Mesenchymal stem cell (in vitro differentiated cells and primary cell): ENCODE measurements at regions not wholly inside any gene's neighbourhood (a gene's known extent, or its start where the extent isn't known, plus 50 kb on each side); places are given as distances from the start of the nearest gene placed in this dataset.
"Not testable (repeated sequence)": the region's sequence is repeated elsewhere in the genome, so short reads cannot be mapped to it uniquely, and the experiment has no call there.

Experiments used
- DNase-seq: peaks from one replicate; pipeline ENCODE4 v3.0.0-alpha.2; 2013
- H2AFZ ChIP-seq: one replicate; pipeline ENCODE4 v1.6.1; 2013; ENCODE audit warnings: low read depth, mild to moderate bottlenecking, control low read depth, inconsistent platforms, low read length, moderate library complexity
- H2AK5ac ChIP-seq: 2 replicates; pipeline ENCODE4 v1.6.1; 2013; ENCODE audit warnings: low read length, moderate library complexity, mild to moderate bottlenecking, inconsistent platforms; ENCODE audit not compliant: severe bottlenecking
- H2BK120ac ChIP-seq: one replicate; pipeline ENCODE4 v1.6.1; 2013; ENCODE audit warnings: low read depth, mild to moderate bottlenecking, inconsistent platforms, low read length, moderate library complexity
- H2BK12ac ChIP-seq, 2 experiments: one replicate each; pipeline ENCODE4 v1.6.1; 2013; ENCODE audit warnings: inconsistent platforms in 2 of 2, low read length in 2 of 2, mild to moderate bottlenecking in 2 of 2, moderate library complexity in 2 of 2, control low read depth in 1 of 2
- H2BK15ac ChIP-seq: one replicate; pipeline ENCODE4 v1.6.1; 2013; ENCODE audit warnings: mild to moderate bottlenecking, low read depth, inconsistent platforms; ENCODE audit not compliant: poor library complexity, severe bottlenecking
- H2BK5ac ChIP-seq: 2 replicates; pipeline ENCODE4 v1.6.1; 2013; ENCODE audit warnings: low read depth, mild to moderate bottlenecking, low read length, control low read depth, inconsistent platforms; ENCODE audit not compliant: poor library complexity, severe bottlenecking
- H3K14ac ChIP-seq, 2 experiments: one replicate each; pipeline ENCODE4 v1.6.1; 2013; ENCODE audit warnings: inconsistent platforms in 2 of 2, low read length in 2 of 2, control low read depth in 1 of 2, mild to moderate bottlenecking in 1 of 2, moderate library complexity in 1 of 2
- H3K18ac ChIP-seq, 2 experiments: one replicate each; pipeline ENCODE4 v1.6.1; 2013; ENCODE audit warnings: inconsistent platforms in 2 of 2, low read length in 2 of 2, control low read depth in 1 of 2, low read depth in 1 of 2, mild to moderate bottlenecking in 1 of 2
- H3K23ac ChIP-seq, 2 experiments: one replicate each; pipeline ENCODE4 v1.6.1; 2013; ENCODE audit warnings: inconsistent platforms in 2 of 2, low read length in 2 of 2, mild to moderate bottlenecking in 2 of 2, moderate library complexity in 2 of 2, control low read depth in 1 of 2
- H3K27ac ChIP-seq: 2 replicates; pipeline ENCODE4 v1.5.1; 2013; ENCODE audit warnings: mild to moderate bottlenecking, moderate library complexity, low read length, control low read depth, inconsistent platforms; ENCODE audit not compliant: poor library complexity, severe bottlenecking
- H3K27me3 ChIP-seq, 2 experiments: 2 replicates each; pipeline versions ENCODE4 v1.6.1 to v1.7.0; 2013; ENCODE audit warnings: low read length in 2 of 2, mild to moderate bottlenecking in 2 of 2, moderate library complexity in 2 of 2, control low read depth in 1 of 2, inconsistent platforms in 1 of 2; ENCODE audit not compliant: control insufficient read depth in 1 of 2, insufficient read depth in 1 of 2
- H3K36me3 ChIP-seq, 2 experiments: 2 replicates each; pipeline versions ENCODE4 v1.6.1 to v1.7.0; 2013; ENCODE audit warnings: low read length in 2 of 2, control low read depth in 1 of 2, inconsistent platforms in 1 of 2, low read depth in 1 of 2, mild to moderate bottlenecking in 1 of 2; ENCODE audit not compliant: insufficient read depth in 2 of 2, control insufficient read depth in 1 of 2
- H3K4ac ChIP-seq, 2 experiments: one replicate each; pipeline ENCODE4 v1.6.1; 2013; ENCODE audit warnings: inconsistent platforms in 2 of 2, low read length in 2 of 2, mild to moderate bottlenecking in 2 of 2, moderate library complexity in 2 of 2, control low read depth in 1 of 2, low read depth in 1 of 2
- H3K4me1 ChIP-seq: 2 replicates; pipeline ENCODE4 v1.6.1; 2013; ENCODE audit warnings: low read depth, low read length, control low read depth; ENCODE audit not compliant: control insufficient read depth, insufficient read depth
- H3K4me2 ChIP-seq: 2 replicates; pipeline ENCODE4 v1.6.1; 2013; ENCODE audit warnings: low read length, mild to moderate bottlenecking, inconsistent platforms; ENCODE audit not compliant: poor library complexity, severe bottlenecking
- H3K4me3 ChIP-seq, 2 experiments: 2 replicates each; pipeline versions ENCODE4 v1.5.1 to v1.7.0; 2013; ENCODE audit warnings: low read length in 2 of 2, mild to moderate bottlenecking in 2 of 2, control low read depth in 1 of 2, low read depth in 1 of 2; ENCODE audit not compliant: insufficient read depth in 1 of 2
- H3K79me1 ChIP-seq: replicated peaks from 2 replicates; pipeline ENCODE4 v1.6.1; 2013; ENCODE audit warnings: mild to moderate bottlenecking, control low read depth, low read length, inconsistent platforms; ENCODE audit not compliant: poor library complexity, severe bottlenecking
- H3K9ac ChIP-seq: 2 replicates; pipeline ENCODE4 v1.7.0; 2013; ENCODE audit warnings: mild to moderate bottlenecking, low read length, moderate library complexity
- H3K9me3 ChIP-seq: 2 replicates; pipeline ENCODE4 v1.7.0; 2013; ENCODE audit warnings: mild to moderate bottlenecking, low read length; ENCODE audit not compliant: control insufficient read depth
- H4K8ac ChIP-seq: one replicate; pipeline ENCODE4 v1.6.1; 2013; ENCODE audit warnings: inconsistent platforms, mild to moderate bottlenecking, low read length, moderate library complexity
- H4K91ac ChIP-seq: one replicate; pipeline ENCODE4 v1.6.1; 2013; ENCODE audit warnings: mild to moderate bottlenecking, low read length, inconsistent platforms
- WGBS: methylation state at CpG from one replicate; pipeline ENCODE4 v1.1.7; 2013; ENCODE audit warnings: mixed read lengths; 5-methylcytosine and 5-hydroxymethylcytosine counted together

DNA sequence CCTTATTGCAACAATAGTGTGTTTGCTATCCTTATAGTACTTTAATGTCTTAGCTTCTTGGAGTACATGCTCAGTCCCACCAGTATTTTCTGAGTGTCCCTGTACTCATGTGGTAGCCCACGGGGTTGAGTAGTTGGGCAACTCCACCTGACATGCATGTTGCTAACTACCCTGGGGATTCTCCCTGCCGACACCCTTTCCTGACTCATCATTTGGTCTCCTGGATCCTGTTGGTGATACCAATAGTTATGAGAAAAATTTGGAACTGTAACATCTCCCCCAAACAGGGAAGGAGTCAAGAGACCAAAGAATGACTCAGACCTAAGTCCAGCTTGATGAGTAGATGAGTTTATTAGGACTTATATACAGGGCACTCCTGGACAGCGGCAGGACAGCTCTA, 101.6 kb downstream of the BRMS1L start:
- Histone ChIP-seq H3K9me3 (no peaks in the 10 kb centered on the region), H2BK12ac (no peak overlapping the region), H3K27ac (no peak overlapping the region), H2AK5ac (no peak overlapping the region), H3K9ac (no peak overlapping the region), H3K23ac (no peak overlapping the region), H2BK15ac (no peak overlapping the region), H3K27me3 (peaks cover 0 to 4% of the 10 kb centered on the region in 2 experiments), H3K14ac (no peak overlapping the region), H2BK5ac (no peak overlapping the region), H3K4me2 (no peak overlapping the region), H3K18ac (no peak overlapping the region), H3K36me3 (no peaks in the 10 kb centered on the region), H4K8ac (no peak overlapping the region), H3K79me1 (no peaks in the 10 kb centered on the region), H2AFZ (no peak overlapping the region), H2BK120ac (no peak overlapping the region), H3K4me3 (no peak overlapping the region), H3K4me1 (no peaks in the 10 kb centered on the region), H4K91ac (no peak overlapping the region), H3K4ac (no peak overlapping the region)
- DNase-seq: no peak
- WGBS: 79% methylated on average over 2 of the region's 3 CpGs

DNA sequence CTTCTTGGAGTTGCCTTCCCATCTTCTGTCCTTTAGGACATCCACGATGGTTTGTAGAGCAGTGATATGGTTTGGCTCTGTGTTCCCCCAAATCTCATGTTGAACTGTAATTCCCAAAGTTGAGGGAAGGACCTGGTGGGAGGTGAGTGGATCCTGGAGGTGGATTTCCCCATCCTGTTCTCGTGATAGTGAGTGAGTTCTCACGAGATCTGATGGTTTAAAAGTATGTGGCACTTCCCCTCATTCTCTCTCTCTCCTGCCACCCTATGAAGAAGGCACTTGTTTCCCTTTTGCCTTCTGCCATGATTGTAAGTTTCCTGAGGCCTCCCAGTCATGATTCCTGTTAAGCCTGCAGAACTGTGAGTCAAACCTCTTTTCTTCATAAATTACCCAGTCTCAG, 99.2 kb downstream of the BRMS1L start:
- Histone ChIP-seq H3K23ac (no peak overlapping the region), H4K8ac (no peak overlapping the region), H3K4me2 (no peak overlapping the region), H2BK5ac (no peak overlapping the region), H3K14ac (no peak overlapping the region), H4K91ac (no peak overlapping the region), H2BK15ac (no peak overlapping the region), H3K9me3 (no peaks in the 10 kb centered on the region), H3K27ac (no peak overlapping the region), H2AFZ (no peak overlapping the region), H3K4me1 (no peaks in the 10 kb centered on the region), H2AK5ac (no peak overlapping the region), H3K79me1 (no peaks in the 10 kb centered on the region), H3K4ac (no peak overlapping the region), H3K9ac (no peak overlapping the region), H3K36me3 (no peaks in the 10 kb centered on the region), H3K4me3 (no peak overlapping the region), H2BK12ac (no peak overlapping the region), H2BK120ac (no peak overlapping the region), H3K18ac (no peak overlapping the region), H3K27me3 (no peaks in the 10 kb centered on the region)
- 68% methylated on average over 3 of the region's 3 CpGs for WGBS
- DNase-seq: no peak

DNA sequence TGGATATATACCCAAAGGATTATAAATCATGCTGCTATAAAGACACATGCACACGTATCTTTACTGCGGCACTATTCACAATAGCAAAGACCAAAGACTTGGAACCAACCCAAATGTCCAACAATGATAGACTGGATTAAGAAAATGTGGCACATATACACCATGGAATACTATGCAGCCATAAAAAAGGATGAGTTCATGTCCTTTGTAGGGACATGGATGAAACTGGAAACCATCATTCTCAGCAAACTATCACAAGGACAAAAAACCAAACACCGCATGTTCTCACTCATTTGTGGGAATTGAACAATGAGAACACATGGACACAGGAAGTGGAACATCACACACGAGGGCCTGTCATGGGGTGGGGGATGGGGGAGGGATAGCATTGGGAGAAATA, 96.5 kb downstream of the BRMS1L start:
- not testable (repeated sequence) for H3K27ac ChIP-seq, DNase-seq, H2AFZ ChIP-seq, H3K9me3 ChIP-seq, H3K36me3 ChIP-seq, H2BK5ac ChIP-seq, H3K18ac ChIP-seq, H3K4ac ChIP-seq, H3K14ac ChIP-seq, H3K27me3 ChIP-seq, H3K23ac ChIP-seq, H3K79me1 ChIP-seq, H4K8ac ChIP-seq, H2AK5ac ChIP-seq, H3K4me1 ChIP-seq, H2BK12ac ChIP-seq, H2BK15ac ChIP-seq, H3K4me3 ChIP-seq, H3K4me2 ChIP-seq, H3K9ac ChIP-seq, H4K91ac ChIP-seq, H2BK120ac ChIP-seq
- WGBS: 100% methylated on average over 1 of the region's 4 CpGs

DNA sequence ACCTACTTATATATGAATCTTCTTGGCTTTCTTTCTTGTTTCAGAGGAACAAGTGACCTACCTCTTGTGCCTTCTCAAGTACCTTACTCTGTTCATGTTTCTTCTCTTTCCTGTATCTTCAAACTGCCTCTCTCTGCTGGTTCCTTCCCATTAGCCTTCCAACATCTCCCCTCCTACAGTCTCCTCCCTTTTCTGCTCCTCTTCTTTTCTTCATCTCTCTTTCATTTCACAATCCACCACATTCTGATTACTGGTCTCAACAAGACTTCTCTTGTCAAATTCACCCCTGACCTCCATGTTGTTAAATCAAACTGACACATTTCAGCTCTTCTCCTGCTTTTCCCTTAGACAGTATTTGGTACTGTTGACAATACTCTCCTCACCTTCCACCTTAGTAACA, 95.6 kb downstream of the BRMS1L start:
- Histone ChIP-seq H4K8ac (no peak overlapping the region), H3K36me3 (no peaks in the 10 kb centered on the region), H3K27ac (no peak overlapping the region), H3K14ac (no peak overlapping the region), H3K4ac (no peak overlapping the region), H3K4me3 (no peak overlapping the region), H3K79me1 (no peaks in the 10 kb centered on the region), H3K18ac (no peak overlapping the region), H2AK5ac (no peak overlapping the region), H3K4me2 (no peak overlapping the region), H2AFZ (no peak overlapping the region), H3K23ac (no peak overlapping the region), H2BK5ac (no peak overlapping the region), H2BK15ac (no peak overlapping the region), H3K9ac (no peak overlapping the region), H2BK120ac (no peak overlapping the region), H2BK12ac (no peak overlapping the region), H3K27me3 (no peaks in the 10 kb centered on the region), H3K4me1 (no peaks in the 10 kb centered on the region), H3K9me3 (peaks cover 9% of the 10 kb centered on the region), H4K91ac (no peak overlapping the region)
- DNase-seq: no peak
